Karpas-422 (cell line): ENCODE measurements at regions not wholly inside any gene's neighbourhood (a gene's known extent, or its start where the extent isn't known, plus 50 kb on each side); places are given as distances from the start of the nearest gene placed in this dataset.

ENCODE experiments used
- DNase-seq: peaks from one replicate; pipeline ENCODE4 v3.0.0-alpha.2; 2015
- H2AFZ ChIP-seq: fragments of 200-600 bp; sonication (generic); 2 replicates; pipeline ENCODE4 v1.6.1; 2014; ENCODE audit warnings: antibody characterized with exemption, low read length, mixed read lengths
- H3K27ac ChIP-seq: fragments of 200-600 bp; sonication (generic); 2 replicates; pipeline ENCODE4 v1.5.1; 2014; ENCODE audit warnings: mild to moderate bottlenecking, low read length, moderate library complexity
- H3K27me3 ChIP-seq: fragments of 200-600 bp; sonication (generic); 2 replicates; pipeline ENCODE4 v1.6.1; 2014; ENCODE audit warnings: low read length, mixed read lengths
- H3K36me3 ChIP-seq: fragments of 200-600 bp; sonication (generic); 2 replicates; pipeline ENCODE4 v1.6.1; 2014; ENCODE audit warnings: low read length, mixed read lengths; ENCODE audit not compliant: insufficient read depth
- H3K4me1 ChIP-seq: fragments of 200-600 bp; sonication (generic); 2 replicates; pipeline ENCODE4 v1.6.1; 2014; ENCODE audit warnings: mild to moderate bottlenecking, low read length, mixed read lengths
- H3K4me2 ChIP-seq: fragments of 200-600 bp; sonication (generic); 2 replicates; pipeline ENCODE4 v1.6.1; 2014; ENCODE audit warnings: low read length, low read depth, mild to moderate bottlenecking; ENCODE audit not compliant: poor library complexity, severe bottlenecking
- H3K4me3 ChIP-seq: fragments of 200-600 bp; sonication (generic); 2 replicates; pipeline ENCODE4 v1.5.1; 2014; ENCODE audit warnings: mild to moderate bottlenecking, antibody characterized with exemption, low read length, mixed read lengths
- H3K79me2 ChIP-seq: fragments of 200-600 bp; sonication (generic); 2 replicates; pipeline ENCODE4 v1.6.1; 2014; ENCODE audit warnings: mild to moderate bottlenecking, low read length, mixed read lengths
- H3K9ac ChIP-seq: fragments of 200-600 bp; sonication (generic); 2 replicates; pipeline ENCODE4 v1.6.0; 2014; ENCODE audit warnings: low read length
- H3K9me2 ChIP-seq: fragments of 200-600 bp; sonication (generic), shearing (Covaris generic); replicated peaks from 2 replicates; pipeline ENCODE4 v1.6.0; 2014; ENCODE audit warnings: mild to moderate bottlenecking, low read length, moderate library complexity; ENCODE audit not compliant: insufficient read depth
- H3K9me3 ChIP-seq: fragments of 300-700, 200-600 bp; sonication (generic); 2 replicates; pipeline ENCODE4 v1.6.1; 2014; ENCODE audit warnings: low read length, mixed read lengths
- H4K20me1 ChIP-seq: fragments of 200-600 bp; sonication (generic); 2 replicates; pipeline ENCODE4 v1.6.1; 2014; ENCODE audit warnings: mild to moderate bottlenecking, antibody characterized with exemption, low read length, low read depth; ENCODE audit not compliant: insufficient read depth

DNA sequence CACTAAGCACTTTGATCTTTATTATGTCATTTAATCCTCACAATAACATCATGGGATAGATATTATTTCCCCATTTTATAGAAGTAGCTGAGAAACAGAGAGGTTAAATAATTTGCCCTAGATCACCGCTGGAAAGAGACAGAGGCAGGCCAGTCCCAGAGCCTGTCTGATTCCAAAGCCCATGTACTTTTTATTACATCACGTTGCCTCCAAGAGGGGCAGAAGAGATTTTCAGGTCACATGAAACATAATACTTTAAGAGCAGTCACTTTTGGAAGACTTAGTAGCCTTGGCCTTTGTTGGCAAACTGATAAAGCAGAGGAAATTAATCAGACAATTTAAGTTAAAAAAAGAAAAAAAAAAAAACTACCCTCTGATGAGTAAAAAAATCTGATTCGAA, 200.2 kb upstream of the ARHGAP20 start:
- H2AFZ ChIP-seq, result no peak overlapping the region
- no peak overlapping the region for H3K4me3 ChIP-seq
- no peaks in the 10 kb centered on the region for H3K36me3 ChIP-seq
- no peak for DNase-seq
- no peak overlapping the region for H3K4me2 ChIP-seq
- no peaks in the 10 kb centered on the region for H3K79me2 ChIP-seq
- H3K9me3 ChIP-seq, result no peaks in the 10 kb centered on the region
- no peaks in the 10 kb centered on the region for H3K9me2 ChIP-seq
- no peaks in the 10 kb centered on the region for H3K4me1 ChIP-seq
- no peak overlapping the region for H3K27ac ChIP-seq
- H4K20me1 ChIP-seq, result no peaks in the 10 kb centered on the region
- 0 out of 2 replicates have a peak, but pooled peaks cover 3% of the 10 kb centered on the region for H3K27me3 ChIP-seq
- H3K9ac ChIP-seq, result no peak overlapping the region

DNA sequence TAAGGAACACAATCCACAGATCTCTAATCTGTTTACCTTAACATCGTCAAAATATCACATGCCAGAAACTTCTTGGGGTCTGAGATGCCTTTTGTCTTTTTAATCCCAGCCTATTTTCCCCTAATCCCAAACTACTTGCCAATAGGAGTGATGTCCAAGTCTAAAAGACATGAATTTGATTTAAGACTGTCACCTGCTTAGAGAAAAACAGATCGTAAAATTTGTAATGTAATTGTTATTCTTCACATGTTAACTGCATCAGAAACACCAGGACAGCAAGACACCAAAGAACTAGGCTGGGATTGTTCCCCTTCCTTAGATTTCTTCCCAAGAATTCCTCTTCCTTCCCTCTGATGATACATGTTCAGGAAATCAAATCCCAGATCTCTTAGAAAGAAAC, 198.1 kb upstream of the ARHGAP20 start:
- Histone ChIP-seq H3K4me3 (no peak overlapping the region), H3K4me2 (no peak overlapping the region), H3K9ac (no peak overlapping the region), H3K79me2 (no peaks in the 10 kb centered on the region), H3K27me3 (0 out of 2 replicates have a peak, but pooled peaks cover 3% of the 10 kb centered on the region), H3K9me2 (no peaks in the 10 kb centered on the region), H3K9me3 (no peaks in the 10 kb centered on the region), H3K4me1 (no peaks in the 10 kb centered on the region), H3K27ac (no peak overlapping the region), H2AFZ (no peak overlapping the region), H3K36me3 (no peaks in the 10 kb centered on the region), H4K20me1 (no peaks in the 10 kb centered on the region)
- no peak for DNase-seq

DNA sequence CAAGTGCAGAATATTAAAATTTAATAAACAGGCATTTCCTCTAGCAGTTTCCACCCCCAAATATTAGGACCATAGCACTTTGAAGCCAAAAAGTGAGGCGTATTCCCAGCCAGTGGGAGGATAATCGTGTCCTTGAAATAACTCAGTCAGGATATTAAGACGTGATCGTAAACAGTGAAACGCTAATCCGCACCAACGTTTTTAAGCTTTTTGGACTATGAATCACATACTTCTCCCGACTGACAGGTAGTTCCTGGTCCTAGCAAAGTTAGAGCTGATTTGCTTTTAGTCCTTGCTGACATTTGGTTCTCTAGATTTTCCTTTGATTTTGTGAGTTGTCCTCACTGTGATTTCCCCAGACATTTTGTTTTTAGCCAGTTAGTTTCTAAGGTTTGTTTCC, 197.1 kb upstream of the ARHGAP20 start:
- H4K20me1 ChIP-seq, result no peaks in the 10 kb centered on the region
- H2AFZ ChIP-seq, result no peak overlapping the region
- no peak overlapping the region for H3K27ac ChIP-seq
- H3K36me3 ChIP-seq, result no peaks in the 10 kb centered on the region
- H3K79me2 ChIP-seq, result no peaks in the 10 kb centered on the region
- no peak overlapping the region for H3K9ac ChIP-seq
- H3K4me2 ChIP-seq, result no peak overlapping the region
- no peaks in the 10 kb centered on the region for H3K9me2 ChIP-seq
- no peaks in the 10 kb centered on the region for H3K9me3 ChIP-seq
- no peak overlapping the region for H3K4me3 ChIP-seq
- DNase-seq, result no peak
- 0 out of 2 replicates have a peak, but pooled peaks cover 3% of the 10 kb centered on the region for H3K27me3 ChIP-seq
- H3K4me1 ChIP-seq, result no peaks in the 10 kb centered on the region

DNA sequence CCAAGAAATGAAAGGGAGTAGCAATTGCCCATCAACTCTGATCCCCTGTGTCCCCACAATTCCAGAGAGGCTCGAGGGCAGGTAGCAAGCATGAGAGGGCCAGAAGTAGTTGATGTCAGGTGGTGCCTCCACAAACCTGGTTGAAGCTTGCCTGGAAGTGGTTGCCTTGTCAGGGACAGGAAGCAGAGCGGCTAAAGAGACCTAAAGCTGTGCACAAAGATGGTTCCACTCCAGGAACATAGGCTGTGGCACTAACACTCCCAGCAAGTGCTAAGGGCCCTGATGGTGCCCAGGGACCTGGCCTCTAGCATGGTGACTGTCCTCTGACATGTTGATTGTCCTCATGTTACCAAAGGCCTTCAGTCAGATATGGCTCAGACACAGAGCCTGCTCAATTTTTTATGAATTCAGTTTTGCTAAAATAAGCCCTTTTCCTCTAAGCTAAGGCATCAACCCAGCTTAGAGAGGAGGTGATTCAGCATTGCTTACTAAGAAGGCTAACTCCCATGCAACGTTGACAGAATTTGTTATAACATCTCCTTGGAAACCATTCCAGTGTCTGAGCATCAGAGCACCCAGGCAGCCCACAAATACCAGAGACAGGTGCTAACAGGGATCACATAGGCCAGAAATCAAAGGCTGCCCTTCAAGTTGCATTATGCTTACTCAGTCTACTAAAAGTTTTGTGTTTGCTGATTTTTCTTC, 196.3 kb upstream of the ARHGAP20 start:
- Histone ChIP-seq H3K4me2 (no peak overlapping the region), H3K36me3 (no peaks in the 10 kb centered on the region), H3K4me3 (no peak overlapping the region), H4K20me1 (no peaks in the 10 kb centered on the region), H3K27me3 (0 out of 2 replicates have a peak, but pooled peaks cover 3% of the 10 kb centered on the region), H3K27ac (no peak overlapping the region), H3K9me3 (no peaks in the 10 kb centered on the region), H3K9me2 (no peaks in the 10 kb centered on the region), H3K9ac (no peak overlapping the region), H3K4me1 (no peaks in the 10 kb centered on the region), H2AFZ (no peak overlapping the region), H3K79me2 (no peaks in the 10 kb centered on the region)
- no peak for DNase-seq

DNA sequence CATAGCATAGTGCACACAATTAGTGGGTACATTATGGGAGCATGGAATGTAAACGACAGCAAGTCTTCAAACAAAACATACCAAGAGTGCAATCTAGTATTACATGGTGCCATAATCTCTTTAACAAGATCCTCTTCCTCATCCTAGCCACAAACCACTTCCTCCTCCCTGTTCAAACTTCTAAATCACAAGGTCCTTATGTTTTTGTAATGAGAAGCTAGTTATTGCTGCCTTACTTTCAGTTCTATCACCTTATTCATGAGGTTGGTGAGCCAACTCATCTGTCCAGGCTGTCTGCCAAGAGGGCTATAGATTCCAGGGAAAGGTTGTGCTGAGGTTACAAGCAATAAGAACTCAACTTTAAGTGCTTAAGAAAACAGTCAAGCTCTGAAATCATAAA, 195.4 kb upstream of the ARHGAP20 start:
- Histone ChIP-seq H3K27me3 (0 out of 2 replicates have a peak, but pooled peaks cover 3% of the 10 kb centered on the region), H3K9me2 (no peaks in the 10 kb centered on the region), H3K79me2 (no peaks in the 10 kb centered on the region), H4K20me1 (no peaks in the 10 kb centered on the region), H3K4me3 (no peak overlapping the region), H3K27ac (no peak overlapping the region), H2AFZ (no peak overlapping the region), H3K9me3 (no peaks in the 10 kb centered on the region), H3K36me3 (no peaks in the 10 kb centered on the region), H3K4me2 (no peak overlapping the region), H3K9ac (no peak overlapping the region), H3K4me1 (no peaks in the 10 kb centered on the region)
- DNase-seq, result no peak

- no peak overlapping the region for H3K4me3 ChIP-seq
- no peaks in the 10 kb centered on the region for H4K20me1 ChIP-seq
- H3K27me3 ChIP-seq, result no peaks in the 10 kb centered on the region
- DNase-seq, result no peak
- no peak overlapping the region for H3K4me2 ChIP-seq
- no peaks in the 10 kb centered on the region for H3K36me3 ChIP-seq
- no peaks in the 10 kb centered on the region for H3K79me2 ChIP-seq
- H3K27ac ChIP-seq, result no peak overlapping the region
- no peak overlapping the region for H2AFZ ChIP-seq
- no peaks in the 10 kb centered on the region for H3K9me2 ChIP-seq
- no peak overlapping the region for H3K9ac ChIP-seq
- H3K4me1 ChIP-seq, result no peaks in the 10 kb centered on the region
- H3K9me3 ChIP-seq, result no peaks in the 10 kb centered on the region
These were observed 191.6 kb upstream of the ARHGAP20 start for GRCh38 chr11:110903830-110904229.

GRCh38 chr11:110903378-110903777, 191.1 kb upstream of the ARHGAP20 start:
- Histone ChIP-seq H3K4me1 (no peaks in the 10 kb centered on the region), H2AFZ (no peak overlapping the region), H3K4me3 (no peak overlapping the region), H3K27me3 (no peaks in the 10 kb centered on the region), H4K20me1 (no peaks in the 10 kb centered on the region), H3K79me2 (no peaks in the 10 kb centered on the region), H3K4me2 (no peak overlapping the region), H3K9ac (no peak overlapping the region), H3K36me3 (no peaks in the 10 kb centered on the region), H3K27ac (no peak overlapping the region), H3K9me3 (no peaks in the 10 kb centered on the region), H3K9me2 (no peaks in the 10 kb centered on the region)
- no peak for DNase-seq

- H3K4me3 ChIP-seq, result no peak overlapping the region
- DNase-seq, result no peak
- no peaks in the 10 kb centered on the region for H4K20me1 ChIP-seq
- H3K79me2 ChIP-seq, result no peaks in the 10 kb centered on the region
- H3K9me3 ChIP-seq, result no peaks in the 10 kb centered on the region
- no peak overlapping the region for H3K4me2 ChIP-seq
- no peaks in the 10 kb centered on the region for H3K27me3 ChIP-seq
- no peak overlapping the region for H3K9ac ChIP-seq
- no peak overlapping the region for H2AFZ ChIP-seq
- H3K36me3 ChIP-seq, result no peaks in the 10 kb centered on the region
- no peak overlapping the region for H3K27ac ChIP-seq
- no peaks in the 10 kb centered on the region for H3K4me1 ChIP-seq
- H3K9me2 ChIP-seq, result no peaks in the 10 kb centered on the region
These were observed 189.2 kb upstream of the ARHGAP20 start for GRCh38 chr11:110901441-110901840.
